Neuronal stem cell (in vitro differentiated cells): ENCODE measurements at regions not wholly inside any gene's neighbourhood (a gene's known extent, or its start where the extent isn't known, plus 50 kb on each side); places are given as distances from the start of the nearest gene placed in this dataset.

Experiments
- DNase-seq: peaks from one replicate; pipeline ENCODE4 v3.0.0-alpha.2; 2013; ENCODE audit warnings: low spot score
- H2AFZ ChIP-seq: one replicate; pipeline ENCODE4 v1.6.1; 2013; ENCODE audit warnings: mild to moderate bottlenecking, low read length, inconsistent platforms
- H2AK5ac ChIP-seq: 2 replicates; pipeline ENCODE4 v1.6.1; 2013; ENCODE audit warnings: low read depth, mild to moderate bottlenecking, inconsistent platforms, low read length, moderate library complexity, mixed read lengths
- H2BK120ac ChIP-seq: 2 replicates; pipeline ENCODE4 v1.6.1; 2013; ENCODE audit warnings: low read depth, mild to moderate bottlenecking, inconsistent platforms, low read length, moderate library complexity, mixed read lengths
- H2BK12ac ChIP-seq: one replicate; pipeline ENCODE4 v1.6.1; 2013; ENCODE audit warnings: low read length, inconsistent platforms
- H2BK15ac ChIP-seq: 2 replicates; pipeline ENCODE4 v1.6.1; 2013; ENCODE audit warnings: mild to moderate bottlenecking, low read length, inconsistent platforms, mixed read lengths
- H2BK5ac ChIP-seq: one replicate; pipeline ENCODE4 v1.6.1; 2013; ENCODE audit warnings: inconsistent platforms, mild to moderate bottlenecking, low read length, moderate library complexity
- H3K14ac ChIP-seq: one replicate; pipeline ENCODE4 v1.6.1; 2013; ENCODE audit warnings: low read length, inconsistent platforms
- H3K18ac ChIP-seq: 2 replicates; pipeline ENCODE4 v1.6.1; 2013; ENCODE audit warnings: low read length, inconsistent platforms
- H3K23ac ChIP-seq: 2 replicates; pipeline ENCODE4 v1.6.1; 2013; ENCODE audit warnings: low read depth, mild to moderate bottlenecking, mixed read lengths, low read length, inconsistent platforms; ENCODE audit not compliant: poor library complexity
- H3K27ac ChIP-seq: replicated peaks from 3 replicates; pipeline ENCODE4 v1.5.1; 2013; ENCODE audit warnings: low read length, inconsistent platforms
- H3K27me3 ChIP-seq, 3 experiments: 2 replicates each; pipeline ENCODE4 v1.6.1; 2013; ENCODE audit warnings: low read length in 3 of 3, mild to moderate bottlenecking in 2 of 3, inconsistent platforms in 1 of 3, low read depth in 1 of 3, mixed read lengths in 1 of 3, moderate library complexity in 1 of 3; ENCODE audit not compliant: control insufficient read depth in 3 of 3, insufficient read depth in 3 of 3
- H3K36me3 ChIP-seq, 2 donors: replicated peaks in 1 of 2; 2 replicates each; pipeline ENCODE4 v1.6.1; 2013; ENCODE audit warnings: low read length in 2 of 2; ENCODE audit not compliant: control insufficient read depth in 2 of 2, insufficient read depth in 2 of 2
- H3K4ac ChIP-seq: 2 replicates; pipeline ENCODE4 v1.6.1; 2013; ENCODE audit warnings: inconsistent platforms, mild to moderate bottlenecking, low read length, moderate library complexity
- H3K4me1 ChIP-seq, 2 donors: 1 replicate in 1 of 2; 2 replicates in 1 of 2; pipeline ENCODE4 v1.6.1; 2013; ENCODE audit warnings: low read length in 2 of 2, low read depth in 1 of 2; ENCODE audit not compliant: control insufficient read depth in 2 of 2, insufficient read depth in 1 of 2
- H3K4me2 ChIP-seq: one replicate; pipeline ENCODE4 v1.6.1; 2013; ENCODE audit warnings: mild to moderate bottlenecking, low read length, inconsistent platforms; ENCODE audit not compliant: insufficient read depth, poor library complexity, severe bottlenecking
- H3K4me3 ChIP-seq, 2 donors: 2 replicates each; pipeline ENCODE4 v1.5.1; 2013; ENCODE audit warnings: low read length in 2 of 2, mild to moderate bottlenecking in 2 of 2, inconsistent platforms in 1 of 2, moderate library complexity in 1 of 2
- H3K79me1 ChIP-seq: one replicate; pipeline ENCODE4 v1.6.1; 2013; ENCODE audit warnings: low read depth, mild to moderate bottlenecking, inconsistent platforms, low read length, moderate library complexity
- H3K9ac ChIP-seq: one replicate; pipeline ENCODE4 v1.6.1; 2013; ENCODE audit warnings: mild to moderate bottlenecking, low read depth, low read length, inconsistent platforms; ENCODE audit not compliant: poor library complexity
- H3K9me3 ChIP-seq, 2 donors: replicated peaks in 1 of 2; 2 replicates each; pipeline versions ENCODE3 to v1.6.1; 2013; ENCODE audit warnings: low read length in 2 of 2, mild to moderate bottlenecking in 2 of 2, inconsistent platforms in 1 of 2, low read depth in 1 of 2, mixed read lengths in 1 of 2, moderate library complexity in 1 of 2; ENCODE audit not compliant: control insufficient read depth in 2 of 2, insufficient read depth in 1 of 2
- H4K8ac ChIP-seq: one replicate; pipeline ENCODE4 v1.6.1; 2013; ENCODE audit warnings: low read depth, mild to moderate bottlenecking, inconsistent platforms, low read length, moderate library complexity
- H4K91ac ChIP-seq: one replicate; pipeline ENCODE4 v1.6.1; 2013; ENCODE audit warnings: low read length, low read depth, mild to moderate bottlenecking, inconsistent platforms; ENCODE audit not compliant: poor library complexity
- WGBS, 2 donors: extraction: QIAGEN DNeasy Blood & Tissue Kit; methylation state at CpG; one replicate each; pipeline ENCODE4 v1.1.7; 2013; ENCODE audit warnings: missing lambda C conversion rate in 2 of 2, mixed read lengths in 1 of 2; ENCODE audit not compliant: insufficient read length in 2 of 2, insufficient replicate concordance in 1 of 2; ENCODE audit errors: extremely low coverage in 2 of 2; 5-methylcytosine and 5-hydroxymethylcytosine counted together

GRCh38 chr18:5717256-5717655 is 173.5 kb upstream of the EPB41L3 start:
- H2AFZ ChIP-seq = no peak overlapping the region
- no peak overlapping the region for H3K27ac ChIP-seq
- no peaks in the 10 kb centered on the region for H3K79me1 ChIP-seq
- H2BK15ac ChIP-seq = no peak overlapping the region
- DNase-seq = no peak
- H3K4me2 ChIP-seq = no peak overlapping the region
- H2AK5ac ChIP-seq = no peak overlapping the region
- H3K27me3 ChIP-seq = peaks cover 0 to 3% (median 0%) of the 10 kb centered on the region in 3 experiments
- H3K14ac ChIP-seq = no peak overlapping the region
- H4K91ac ChIP-seq = no peak overlapping the region
- H4K8ac ChIP-seq = no peak overlapping the region
- H3K36me3 ChIP-seq = no peaks in the 10 kb centered on the region
- no peak overlapping the region for H3K4me3 ChIP-seq
- no peak overlapping the region for H2BK120ac ChIP-seq
- H3K9me3 ChIP-seq = no peaks in the 10 kb centered on the region
- H2BK5ac ChIP-seq = no peak overlapping the region
- no peak overlapping the region for H3K9ac ChIP-seq
- no peak overlapping the region for H3K23ac ChIP-seq
- H3K4ac ChIP-seq = no peak overlapping the region
- no peak overlapping the region for H2BK12ac ChIP-seq
- no peak overlapping the region for H3K18ac ChIP-seq
- H3K4me1 ChIP-seq = no peaks in the 10 kb centered on the region

GRCh38 chr18:5710676-5711075 is 166.9 kb upstream of the EPB41L3 start:
- H3K18ac ChIP-seq = no peak overlapping the region
- peaks cover 0 to 3% (median 0%) of the 10 kb centered on the region in 3 experiments for H3K27me3 ChIP-seq
- H2BK15ac ChIP-seq = no peak overlapping the region
- no peak for DNase-seq
- no peaks in the 10 kb centered on the region for H3K79me1 ChIP-seq
- no peaks in the 10 kb centered on the region for H3K9me3 ChIP-seq
- H3K36me3 ChIP-seq = no peaks in the 10 kb centered on the region
- H4K91ac ChIP-seq = no peak overlapping the region
- no peak overlapping the region for H2AFZ ChIP-seq
- H2BK120ac ChIP-seq = no peak overlapping the region
- no peak overlapping the region for H3K23ac ChIP-seq
- WGBS, 2 donors = no CpG with 5 or more reads among the region's 2 CpGs
- no peaks in the 10 kb centered on the region for H3K4me1 ChIP-seq
- H3K4me3 ChIP-seq = no peak overlapping the region
- H4K8ac ChIP-seq = no peak overlapping the region
- no peak overlapping the region for H3K9ac ChIP-seq
- no peak overlapping the region for H3K4ac ChIP-seq
- H3K4me2 ChIP-seq = no peak overlapping the region
- no peak overlapping the region for H3K27ac ChIP-seq
- no peak overlapping the region for H2AK5ac ChIP-seq
- no peak overlapping the region for H2BK12ac ChIP-seq
- no peak overlapping the region for H2BK5ac ChIP-seq
- no peak overlapping the region for H3K14ac ChIP-seq

- DNase-seq = no peak
- H3K27ac ChIP-seq = no peak overlapping the region
- no peak overlapping the region for H3K4ac ChIP-seq
- H2AK5ac ChIP-seq = no peak overlapping the region
- no peak overlapping the region for H2BK5ac ChIP-seq
- no peak overlapping the region for H2BK12ac ChIP-seq
- H3K14ac ChIP-seq = no peak overlapping the region
- H3K27me3 ChIP-seq = peaks cover 0 to 3% (median 0%) of the 10 kb centered on the region in 3 experiments
- H3K79me1 ChIP-seq = no peaks in the 10 kb centered on the region
- no peak overlapping the region for H3K9ac ChIP-seq
- no CpG with 5 or more reads among the region's 4 CpGs for WGBS, 2 donors
- no peaks in the 10 kb centered on the region for H3K36me3 ChIP-seq
- H4K91ac ChIP-seq = no peak overlapping the region
- no peak overlapping the region for H3K4me3 ChIP-seq
- no peak overlapping the region for H2AFZ ChIP-seq
- no peak overlapping the region for H4K8ac ChIP-seq
- H2BK15ac ChIP-seq = no peak overlapping the region
- peaks cover 0 to 2% of the 10 kb centered on the region in 2 donors for H3K9me3 ChIP-seq
- no peak overlapping the region for H3K23ac ChIP-seq
- H3K18ac ChIP-seq = no peak overlapping the region
- H3K4me2 ChIP-seq = no peak overlapping the region
- no peak overlapping the region for H2BK120ac ChIP-seq
- H3K4me1 ChIP-seq = no peaks in the 10 kb centered on the region
Measured at GRCh38 chr18:5710235-5710634, 166.4 kb upstream of the EPB41L3 start.

GRCh38 chr18:5709476-5710095 is 165.8 kb upstream of the EPB41L3 start:
- no peak overlapping the region for H2BK120ac ChIP-seq
- H3K4me2 ChIP-seq = no peak overlapping the region
- DNase-seq = no peak
- H4K91ac ChIP-seq = no peak overlapping the region
- H2BK5ac ChIP-seq = no peak overlapping the region
- H4K8ac ChIP-seq = no peak overlapping the region
- H3K4me3 ChIP-seq = no peak overlapping the region
- peaks cover 0 to 2% of the 10 kb centered on the region in 2 donors for H3K9me3 ChIP-seq
- WGBS, 2 donors = no CpG with 5 or more reads among the region's 8 CpGs
- no peak overlapping the region for H3K27ac ChIP-seq
- no peak overlapping the region for H2AK5ac ChIP-seq
- no peak overlapping the region for H3K23ac ChIP-seq
- no peak overlapping the region for H3K4ac ChIP-seq
- H3K9ac ChIP-seq = no peak overlapping the region
- no peaks in the 10 kb centered on the region for H3K79me1 ChIP-seq
- no peak overlapping the region for H3K18ac ChIP-seq
- H3K27me3 ChIP-seq = peaks cover 0 to 3% (median 0%) of the 10 kb centered on the region in 3 experiments
- no peak overlapping the region for H2BK12ac ChIP-seq
- H3K14ac ChIP-seq = no peak overlapping the region
- H3K4me1 ChIP-seq = no peaks in the 10 kb centered on the region
- H3K36me3 ChIP-seq = no peaks in the 10 kb centered on the region
- H2BK15ac ChIP-seq = no peak overlapping the region
- H2AFZ ChIP-seq = no peak overlapping the region
